ENCODE measurements at regions not wholly inside any gene's neighbourhood (a gene's known extent, or its start where the extent isn't known, plus 50 kb on each side); places are given as distances from the start of the nearest gene placed in this dataset.
"Not testable (repeated sequence)": the region's sequence is repeated elsewhere in the genome, so short reads cannot be mapped to it uniquely, and the experiment has no call there.

DNA sequence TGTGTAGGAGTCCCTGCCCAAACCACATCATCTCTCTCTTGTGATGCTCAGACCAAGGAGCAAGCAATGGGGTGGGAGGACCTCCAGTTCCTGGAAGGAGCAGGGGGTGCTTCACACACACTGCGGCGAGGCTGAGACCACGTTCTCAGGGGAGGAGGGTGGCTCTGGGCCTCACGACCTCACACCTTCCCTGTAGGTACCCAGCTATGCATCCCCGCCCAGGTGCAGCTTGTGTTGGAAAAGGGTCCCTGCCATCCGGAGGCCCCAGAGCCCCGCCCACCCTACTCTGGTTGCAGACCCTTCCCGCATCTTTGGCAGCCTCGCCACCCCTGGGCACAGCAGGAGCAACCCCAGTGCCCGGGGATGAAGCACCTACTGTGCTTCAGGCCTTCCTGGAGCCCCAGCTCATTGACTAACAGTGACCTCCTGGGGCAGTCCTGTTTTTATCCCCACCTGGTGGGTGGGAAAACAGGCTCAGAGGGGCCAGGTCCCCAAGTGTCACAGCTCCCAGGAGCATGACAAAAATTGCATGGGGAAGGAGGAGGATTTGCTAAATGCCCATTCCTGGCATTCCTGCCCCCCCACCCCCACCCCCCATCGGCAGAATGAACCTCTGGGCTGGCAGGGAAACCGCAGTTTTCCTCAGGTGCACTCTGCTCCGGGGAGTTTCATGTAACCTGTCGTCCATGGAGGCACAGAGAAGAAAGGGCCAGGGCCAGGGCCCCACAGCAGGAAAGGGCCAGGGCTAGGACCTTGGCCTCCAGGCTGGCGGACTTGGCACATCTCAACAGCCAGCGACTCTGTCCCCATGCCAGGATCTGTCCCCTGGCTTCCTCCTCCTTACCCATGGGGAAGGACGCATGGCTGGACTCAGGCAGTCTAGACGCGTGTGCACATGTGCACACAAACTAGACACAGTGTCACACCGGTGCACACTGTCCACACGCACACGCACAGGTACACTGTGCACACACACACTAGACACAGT is 81.0 kb downstream of the IGLL1 start:
- no peak for DNase-seq
- peak overlapping the region; percentile 89 for H3K27ac Mint-ChIP-seq
- H3K4me3 Mint-ChIP-seq, result no peak overlapping the region
- H3K9me3 Mint-ChIP-seq, result no peaks in the 10 kb centered on the region
- no peaks in the 10 kb centered on the region for H3K27me3 Mint-ChIP-seq (ENCODE audit: low read depth, poor library complexity)
- TF ChIP-seq, protein P1, sequence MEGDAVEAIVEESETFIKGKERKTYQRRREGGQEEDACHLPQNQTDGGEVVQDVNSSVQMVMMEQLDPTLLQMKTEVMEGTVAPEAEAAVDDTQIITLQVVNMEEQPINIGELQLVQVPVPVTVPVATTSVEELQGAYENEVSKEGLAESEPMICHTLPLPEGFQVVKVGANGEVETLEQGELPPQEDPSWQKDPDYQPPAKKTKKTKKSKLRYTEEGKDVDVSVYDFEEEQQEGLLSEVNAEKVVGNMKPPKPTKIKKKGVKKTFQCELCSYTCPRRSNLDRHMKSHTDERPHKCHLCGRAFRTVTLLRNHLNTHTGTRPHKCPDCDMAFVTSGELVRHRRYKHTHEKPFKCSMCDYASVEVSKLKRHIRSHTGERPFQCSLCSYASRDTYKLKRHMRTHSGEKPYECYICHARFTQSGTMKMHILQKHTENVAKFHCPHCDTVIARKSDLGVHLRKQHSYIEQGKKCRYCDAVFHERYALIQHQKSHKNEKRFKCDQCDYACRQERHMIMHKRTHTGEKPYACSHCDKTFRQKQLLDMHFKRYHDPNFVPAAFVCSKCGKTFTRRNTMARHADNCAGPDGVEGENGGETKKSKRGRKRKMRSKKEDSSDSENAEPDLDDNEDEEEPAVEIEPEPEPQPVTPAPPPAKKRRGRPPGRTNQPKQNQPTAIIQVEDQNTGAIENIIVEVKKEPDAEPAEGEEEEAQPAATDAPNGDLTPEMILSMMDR (IDR thresholded peaks at IDR 0.05), result no peak
- H3K4me1 Mint-ChIP-seq, result peaks cover 67% of the 10 kb centered on the region
- no peaks in the 10 kb centered on the region for H3K36me3 Mint-ChIP-seq (ENCODE audit: low read depth)

- not testable (repeated sequence) for H3K36me3 Mint-ChIP-seq (ENCODE audit: low read depth); H3K9me3 Mint-ChIP-seq; DNase-seq; H3K27me3 Mint-ChIP-seq (ENCODE audit: low read depth, poor library complexity); H3K4me3 Mint-ChIP-seq
- Mint-ChIP-seq H3K4me1 (peaks cover 63% of the 10 kb centered on the region), H3K27ac (peak overlapping the region; percentile 96)
Observed at GRCh38 chr22:23497889-23498288, 82.2 kb downstream of the IGLL1 start.

DNA sequence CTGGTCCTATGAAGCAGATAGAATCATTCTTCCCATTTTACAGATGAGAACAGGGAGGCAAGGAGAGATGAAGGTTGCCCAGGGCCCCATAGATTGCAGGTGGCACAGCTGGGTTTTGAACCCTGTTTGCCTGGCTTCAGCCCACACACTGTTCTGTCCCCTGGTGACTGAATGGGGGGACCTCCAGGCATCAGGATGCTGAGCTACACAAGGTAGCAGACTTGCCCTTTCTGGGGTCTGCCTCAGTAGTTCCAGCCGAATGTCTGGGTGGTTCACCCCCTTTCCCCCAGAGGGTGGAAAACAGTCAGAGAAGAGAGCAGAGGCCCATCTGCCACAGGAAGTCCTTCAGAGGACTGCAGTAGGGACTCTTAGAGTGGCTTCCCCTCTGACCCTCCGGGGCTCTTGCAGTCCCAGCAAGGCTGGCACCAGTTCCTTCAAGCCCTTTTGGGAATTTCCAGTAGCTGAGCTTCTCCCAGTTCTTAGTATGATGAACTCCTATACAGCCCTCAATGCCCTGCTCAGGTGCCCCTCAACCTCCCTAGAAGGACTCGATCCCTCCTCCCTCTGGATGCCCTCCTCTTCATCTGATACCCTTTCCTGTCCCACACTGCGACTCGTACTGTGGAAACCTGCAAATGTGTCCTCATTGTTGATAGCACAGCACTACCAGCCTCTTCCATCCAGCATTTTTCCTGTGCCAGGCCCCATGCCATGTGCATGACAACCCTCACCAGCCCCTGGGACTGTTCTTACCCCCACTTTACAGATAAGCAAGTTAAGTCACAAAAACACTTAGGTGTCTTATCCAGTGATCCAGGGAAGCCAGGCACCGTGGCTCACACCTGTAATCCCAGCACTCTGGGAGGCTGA is 82.8 kb downstream of the IGLL1 start:
- H3K4me3 Mint-ChIP-seq, result no peak overlapping the region
- no peak for DNase-seq
- TF ChIP-seq, protein P1 (IDR thresholded peaks at IDR 0.05), result no peak
- peak overlapping the region; percentile 96 for H3K27ac Mint-ChIP-seq
- no peaks in the 10 kb centered on the region for H3K9me3 Mint-ChIP-seq
- no peaks in the 10 kb centered on the region for H3K36me3 Mint-ChIP-seq (ENCODE audit: low read depth)
- H3K4me1 Mint-ChIP-seq, result peaks cover 69% of the 10 kb centered on the region
- H3K27me3 Mint-ChIP-seq (ENCODE audit: low read depth, poor library complexity), result no peaks in the 10 kb centered on the region

DNA sequence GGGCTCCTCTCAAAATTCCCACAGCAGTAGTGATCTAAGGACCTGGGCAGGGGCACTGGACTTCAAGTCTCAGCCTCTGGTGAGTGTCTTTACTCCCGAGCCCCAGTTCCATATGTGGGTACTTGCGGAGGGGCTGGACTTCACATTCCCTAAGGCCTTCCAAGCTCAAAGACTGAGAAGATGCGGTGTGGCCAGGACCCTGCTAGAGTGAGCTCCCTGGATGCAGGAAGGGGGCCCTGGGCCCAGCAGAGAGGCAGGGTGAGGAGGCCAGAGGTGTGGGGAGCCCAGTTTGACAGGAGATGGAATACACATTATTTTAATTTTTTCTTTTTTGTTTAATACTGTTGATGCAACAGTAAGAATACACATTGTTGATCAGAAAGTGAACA is 83.7 kb downstream of the IGLL1 start:
- Mint-ChIP-seq H3K27me3 (ENCODE audit: low read depth, poor library complexity) (no peaks in the 10 kb centered on the region), H3K4me1 (peaks cover 69% of the 10 kb centered on the region), H3K9me3 (no peaks in the 10 kb centered on the region), H3K36me3 (ENCODE audit: low read depth) (no peaks in the 10 kb centered on the region), H3K4me3 (no peak overlapping the region), H3K27ac (no peak overlapping the region)
- TF ChIP-seq, protein P1 (IDR thresholded peaks at IDR 0.05), result no peak
- DNase-seq, result no peak

GRCh38 chr22:23495614-23496444 is 84.3 kb downstream of the IGLL1 start:
- Mint-ChIP-seq H3K27me3 (ENCODE audit: low read depth, poor library complexity) (no peaks in the 10 kb centered on the region), H3K9me3 (no peaks in the 10 kb centered on the region), H3K27ac (peak overlapping the region; percentile 60), H3K4me1 (peaks cover 62% of the 10 kb centered on the region), H3K36me3 (ENCODE audit: low read depth) (no peaks in the 10 kb centered on the region), H3K4me3 (no peak overlapping the region)
- TF ChIP-seq, protein P1 (IDR thresholded peaks at IDR 0.05), result no peak
- DNase-seq, result no peak
